HuH-7.5 (cell line): ENCODE measurements at regions not wholly inside any gene's neighbourhood (a gene's known extent, or its start where the extent isn't known, plus 50 kb on each side); places are given as distances from the start of the nearest gene placed in this dataset.
"Not testable (repeated sequence)": the region's sequence is repeated elsewhere in the genome, so short reads cannot be mapped to it uniquely, and the experiment has no call there.

Source experiments
- DNase-seq: peaks from one replicate; pipeline ENCODE4 v3.0.0; 2011; ENCODE audit warnings: low spot score

DNA sequence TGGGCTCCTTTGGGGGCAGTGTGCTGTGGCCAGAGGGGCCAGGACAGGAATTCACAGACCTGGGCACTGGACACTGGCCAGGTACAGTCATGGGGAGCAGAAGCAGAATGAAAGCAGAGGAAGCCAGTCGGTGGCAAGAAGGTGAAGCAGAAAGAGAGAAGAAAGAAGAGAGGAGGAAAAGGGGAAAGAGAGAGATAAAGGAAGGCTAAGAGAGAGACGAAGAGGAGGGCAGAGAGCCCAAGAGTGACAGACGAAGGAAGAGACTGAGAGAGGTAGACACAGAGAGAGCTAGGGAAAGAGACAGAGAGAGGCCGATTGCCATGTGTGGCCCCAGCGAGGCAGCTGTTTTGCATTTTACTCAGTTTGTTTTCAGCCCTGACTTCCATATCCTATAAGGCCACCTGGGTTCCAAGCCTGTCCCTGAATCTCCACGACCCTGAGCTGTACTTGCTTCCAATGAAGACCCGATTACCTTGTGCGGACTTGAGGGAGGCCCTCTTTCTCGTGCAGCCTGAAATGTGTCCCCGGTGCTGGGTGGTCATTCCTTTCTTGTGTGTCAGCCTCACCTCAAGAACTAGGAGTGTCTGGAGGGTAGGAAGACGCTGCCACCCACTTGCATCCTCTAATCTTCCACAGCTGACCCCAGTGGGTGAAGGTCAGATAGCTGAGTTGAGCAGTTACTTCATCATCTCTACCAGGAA, 73.9 kb downstream of the LSM3 start:
- no peak for DNase-seq

DNA sequence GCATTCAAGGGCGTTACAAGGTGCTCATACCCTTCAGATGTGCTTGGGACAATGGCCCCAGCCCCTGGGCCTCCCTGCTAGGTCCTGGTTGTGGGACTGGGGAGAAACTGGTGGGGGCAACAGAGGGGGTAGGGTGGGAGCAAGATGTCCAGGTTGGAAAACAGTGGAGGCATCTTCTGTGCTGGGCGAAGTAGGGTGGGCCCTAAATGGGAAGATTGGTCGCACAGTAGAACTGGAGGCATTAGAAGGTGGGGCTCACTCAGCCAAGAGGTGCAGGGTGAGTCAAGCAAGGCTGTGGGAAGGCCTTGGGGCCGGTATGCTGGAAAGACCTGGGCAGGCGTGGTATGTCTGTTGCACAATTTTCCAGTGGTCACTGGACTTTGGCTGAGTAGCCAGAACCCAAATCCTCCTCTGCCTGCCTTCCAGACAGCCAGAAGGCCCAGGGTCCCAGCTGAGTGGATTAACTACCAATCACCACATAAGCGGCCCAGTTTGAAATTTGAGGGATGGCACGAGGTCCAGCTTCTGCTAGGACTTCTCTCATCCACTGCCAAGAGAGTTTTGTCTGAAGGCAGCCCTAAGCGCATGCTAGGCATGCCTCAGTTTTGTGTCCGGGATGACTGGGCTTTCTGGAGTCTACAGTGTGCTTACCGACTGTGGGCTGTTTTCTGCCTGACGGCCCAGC, 74.5 kb downstream of the LSM3 start:
- DNase-seq = no peak

DNA sequence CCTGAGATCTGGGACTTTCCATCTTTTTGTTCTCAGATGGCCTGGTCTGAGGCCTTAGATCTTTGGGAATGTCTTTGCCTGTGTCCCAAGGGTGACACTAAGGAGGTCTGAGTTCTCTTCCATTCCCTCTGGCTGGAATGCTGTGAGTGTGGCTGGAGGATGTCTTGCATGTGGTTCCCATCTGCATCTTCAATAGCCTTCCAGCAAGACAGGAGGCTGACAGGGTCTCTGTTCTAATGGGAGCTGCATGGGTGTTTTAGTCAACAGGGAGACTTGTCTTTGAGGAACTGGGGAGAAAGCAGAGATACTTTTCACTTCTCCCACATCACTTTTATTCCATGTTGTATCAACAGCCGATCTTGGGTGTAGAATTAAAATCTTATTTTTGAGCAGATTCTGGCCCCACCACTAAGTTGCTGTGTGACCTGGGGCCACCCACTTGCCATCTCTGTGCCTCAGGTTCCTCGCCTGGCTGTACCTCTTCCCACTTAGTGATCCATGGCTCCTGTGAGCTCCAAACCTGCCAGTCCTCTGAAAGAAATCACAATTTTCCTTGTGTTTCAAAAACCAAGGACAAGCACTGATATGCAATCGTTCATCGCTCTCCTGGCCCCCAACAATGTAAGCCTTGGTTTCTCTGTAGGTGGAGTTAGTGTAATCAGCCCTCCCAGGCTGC, 75.2 kb downstream of the LSM3 start:
- DNase-seq = no peak

DNA sequence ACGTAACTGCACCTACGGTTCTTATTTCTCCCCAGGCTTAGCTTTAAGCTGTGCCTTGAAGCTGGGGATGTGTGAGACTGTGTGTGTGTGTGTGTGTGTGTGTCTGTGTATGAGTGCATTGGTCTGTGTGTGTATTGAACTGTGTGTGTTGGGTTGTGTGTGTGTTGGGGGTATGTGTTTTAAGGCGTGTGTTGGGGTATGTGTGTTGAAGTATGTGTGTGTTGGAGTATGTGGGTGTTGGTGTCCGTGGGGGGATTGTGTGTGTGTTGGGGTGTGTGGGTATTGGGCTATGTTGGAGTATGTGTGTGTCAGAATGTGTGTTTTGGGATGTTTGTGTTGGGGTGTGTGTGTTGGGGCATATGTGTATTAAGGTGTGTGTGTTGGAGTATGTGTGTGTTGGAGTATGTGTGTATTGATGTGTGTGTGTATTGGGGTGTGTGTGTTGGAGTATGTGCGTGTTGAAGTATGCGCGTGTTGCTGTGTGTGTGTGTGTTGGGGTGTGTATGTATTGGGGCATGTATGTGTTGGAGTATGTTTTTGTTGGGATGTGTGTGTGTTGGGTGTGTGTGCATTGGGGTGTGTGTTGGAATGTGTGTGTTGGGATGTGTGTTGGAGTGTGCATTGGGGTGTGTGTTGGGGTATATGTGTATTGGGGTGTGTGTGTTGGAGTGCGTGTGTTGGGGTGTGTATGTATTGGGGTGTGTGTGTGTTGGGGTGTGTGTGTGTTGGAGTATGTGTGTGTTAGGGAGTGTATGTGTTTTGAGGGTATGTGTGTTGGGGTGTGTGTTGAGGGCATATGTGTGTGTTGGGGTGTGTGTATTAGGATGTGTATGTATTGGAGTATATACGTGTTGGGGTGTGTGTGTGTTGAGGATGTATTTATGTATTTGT, 76.4 kb downstream of the LSM3 start:
- DNase-seq = no peak

DNA sequence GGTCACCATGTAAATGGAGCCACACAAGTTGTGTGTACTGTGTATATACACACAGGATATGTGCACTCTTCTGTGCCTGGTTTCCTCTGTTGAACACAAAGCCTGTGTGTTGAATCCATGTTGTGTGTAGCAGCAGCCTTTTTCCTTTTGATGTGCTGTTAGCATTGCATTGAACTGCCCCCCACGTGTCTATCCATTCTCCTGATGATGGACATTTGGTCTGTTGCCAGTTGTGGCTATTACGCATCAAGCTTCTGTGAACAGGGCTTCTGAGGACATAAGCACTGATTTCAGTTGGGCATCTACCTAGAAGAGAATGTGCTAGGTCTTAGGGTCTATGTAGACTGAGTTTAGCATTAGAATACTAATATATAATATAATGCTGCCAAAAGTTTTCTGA, 77.4 kb downstream of the LSM3 start:
- DNase-seq = no peak

DNA sequence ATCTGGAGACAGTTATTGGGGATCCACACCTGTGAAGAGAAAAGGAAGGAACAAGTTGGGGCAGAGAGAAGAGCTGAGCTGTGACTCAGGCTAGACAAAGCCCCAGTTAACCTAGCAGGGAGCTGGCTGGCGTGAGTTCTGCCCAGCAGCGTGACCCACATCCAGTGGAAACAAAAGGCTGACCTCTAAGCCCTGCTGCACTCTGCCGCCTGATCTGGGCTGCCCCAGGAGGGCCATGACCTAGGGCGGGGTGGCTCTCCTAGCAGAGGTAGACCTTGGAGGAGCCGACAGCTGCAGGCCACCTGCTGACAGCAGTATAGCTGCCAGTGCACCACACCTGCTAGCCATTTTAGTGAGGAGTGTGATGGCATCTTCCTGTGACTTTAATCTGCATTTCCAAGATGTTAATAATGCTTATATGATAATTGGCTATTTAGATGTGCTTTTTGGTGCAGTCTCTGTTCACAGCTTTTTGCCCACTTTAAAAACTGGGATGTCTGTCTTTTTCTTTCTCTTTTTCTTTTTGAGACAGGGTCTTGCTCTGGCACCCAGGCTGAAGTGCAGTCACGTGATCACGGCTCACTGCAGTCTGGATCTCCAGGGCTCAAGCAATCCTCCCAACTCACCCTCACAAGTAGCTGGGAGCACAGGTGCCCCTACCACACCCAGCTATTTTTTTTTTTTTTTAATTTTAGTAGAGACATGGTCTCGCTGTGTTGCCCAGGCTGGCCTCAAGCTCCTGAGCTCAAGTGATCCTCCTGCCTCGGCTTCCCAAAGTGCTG, 78.1 kb downstream of the LSM3 start:
- no peak for DNase-seq

DNA sequence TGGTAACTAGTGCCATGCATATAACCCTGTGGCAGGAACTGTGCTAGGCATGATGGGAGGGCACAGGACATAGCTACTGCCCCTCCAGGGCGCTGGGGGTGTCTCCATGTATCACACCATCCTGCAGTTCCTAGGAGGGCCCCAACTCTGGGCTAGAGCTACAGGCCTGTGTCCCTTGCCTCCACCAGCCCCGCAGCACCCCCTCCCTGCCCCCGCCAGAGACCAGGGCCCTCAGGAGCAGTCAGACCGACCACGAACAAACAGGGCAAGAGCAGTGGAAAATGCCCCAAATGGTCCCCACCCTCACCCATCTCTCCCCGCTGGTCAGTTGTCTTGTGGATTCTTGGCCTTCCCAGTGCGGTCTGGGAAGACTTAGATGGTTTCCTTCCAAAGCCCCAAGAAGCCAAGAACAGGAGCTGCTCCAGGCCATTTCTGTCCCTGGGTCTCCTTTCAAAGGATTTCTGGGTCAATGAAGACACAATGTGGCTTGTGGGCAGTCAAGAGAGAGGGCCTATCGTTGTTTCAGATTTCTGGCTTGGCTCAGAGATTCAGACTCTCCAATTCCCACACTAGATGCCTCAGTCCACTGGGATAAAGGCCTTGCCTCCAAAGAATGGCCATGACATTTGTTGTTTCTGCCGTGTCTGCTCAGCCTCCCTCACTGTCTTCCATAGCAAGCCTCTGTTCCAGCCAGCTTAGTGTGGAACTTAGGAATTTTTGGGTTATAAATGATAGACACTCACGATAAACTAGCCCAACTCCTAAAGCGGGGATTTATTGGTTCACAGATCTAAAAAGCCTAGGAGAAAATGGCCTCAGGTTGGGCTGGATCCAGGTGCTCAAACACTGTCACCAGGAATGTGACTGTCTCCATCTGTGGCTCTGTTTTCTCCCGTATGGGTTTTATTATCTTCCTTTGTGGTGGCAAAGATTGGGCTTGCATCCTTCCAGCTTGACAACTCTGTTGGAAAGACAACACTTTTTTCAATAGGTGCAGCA, 80.6 kb downstream of the LSM3 start:
- DNase-seq = no peak

DNA sequence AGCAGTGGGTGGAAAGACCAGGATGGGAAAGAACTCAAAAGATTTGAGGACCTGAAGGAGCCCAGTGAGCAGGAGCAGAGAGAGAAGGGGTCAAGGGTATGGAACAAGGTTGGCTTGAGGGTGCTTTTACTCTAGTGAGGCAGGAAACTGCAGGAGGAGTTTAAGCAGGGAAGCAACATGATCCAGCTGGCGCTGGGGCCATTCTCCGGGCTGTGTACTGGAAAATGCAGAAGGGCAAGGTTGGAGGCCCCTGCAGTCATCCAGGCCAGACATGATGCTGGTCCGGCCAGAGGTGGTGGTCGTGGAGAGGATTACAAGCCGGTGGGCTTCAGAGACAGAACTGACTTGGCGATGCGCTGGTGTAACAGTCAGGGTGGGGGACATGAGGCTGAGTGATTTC, 81.8 kb downstream of the LSM3 start:
- no peak for DNase-seq

DNA sequence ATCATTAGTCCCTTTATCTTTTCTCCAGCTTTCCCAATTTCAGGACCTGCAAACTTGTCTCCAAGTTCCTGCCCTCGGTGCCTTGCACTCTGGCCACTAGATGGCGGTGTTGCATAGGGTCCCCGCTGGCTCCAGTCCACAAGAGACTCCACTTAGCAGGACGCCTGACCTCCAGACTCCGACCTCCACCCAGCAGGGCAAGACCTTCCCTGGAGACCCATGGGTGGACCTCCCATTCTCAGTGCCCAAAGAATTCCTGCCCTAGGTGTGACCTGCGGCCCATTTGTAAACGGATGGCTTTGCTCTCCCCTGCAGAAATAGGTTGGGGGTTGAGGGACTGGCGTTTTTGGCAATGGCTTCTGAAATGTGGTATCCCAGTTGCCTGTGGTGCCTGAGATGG, 82.6 kb downstream of the LSM3 start:
- peak; percentile 94 for DNase-seq

DNA sequence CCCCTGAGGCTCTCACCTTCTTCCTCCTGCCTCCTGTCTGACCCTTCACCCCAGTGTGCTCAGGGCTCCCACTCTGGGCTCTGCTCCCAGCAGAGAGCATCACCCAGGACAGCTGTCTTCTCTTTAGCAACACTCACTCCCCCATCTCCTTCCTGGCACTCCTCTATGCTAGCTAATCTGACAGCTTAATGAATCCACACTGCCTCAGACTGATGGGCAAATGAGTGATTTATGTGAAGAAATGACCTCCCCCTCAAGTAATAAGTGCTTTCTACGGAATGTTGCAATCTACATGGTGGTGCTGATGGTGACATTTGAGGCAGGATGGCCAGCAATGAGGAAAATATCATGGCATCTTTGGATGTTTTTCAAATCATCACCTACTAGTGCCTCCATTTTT, 83.6 kb downstream of the LSM3 start:
- DNase-seq = no peak

DNA sequence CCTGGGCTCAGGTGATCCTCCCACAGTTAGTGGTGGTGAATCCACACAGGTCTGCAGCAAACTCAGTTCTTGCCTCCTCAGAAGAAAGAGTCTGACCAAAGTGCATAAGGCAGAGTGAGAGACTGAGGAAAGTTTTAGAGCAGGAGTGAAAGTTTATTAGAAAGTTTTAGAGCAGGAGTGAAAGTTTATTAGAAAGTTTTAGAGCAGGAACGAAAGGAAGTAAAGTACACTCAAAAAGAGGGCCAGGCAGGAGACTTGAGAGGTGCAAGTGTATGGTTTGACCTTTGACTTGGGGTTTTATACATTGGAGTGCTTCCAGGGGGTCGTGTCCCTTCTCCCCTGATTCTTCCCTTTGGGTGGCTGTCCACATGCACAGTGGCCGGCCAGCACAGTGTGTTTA, 84.2 kb downstream of the LSM3 start:
- no peak for DNase-seq

DNA sequence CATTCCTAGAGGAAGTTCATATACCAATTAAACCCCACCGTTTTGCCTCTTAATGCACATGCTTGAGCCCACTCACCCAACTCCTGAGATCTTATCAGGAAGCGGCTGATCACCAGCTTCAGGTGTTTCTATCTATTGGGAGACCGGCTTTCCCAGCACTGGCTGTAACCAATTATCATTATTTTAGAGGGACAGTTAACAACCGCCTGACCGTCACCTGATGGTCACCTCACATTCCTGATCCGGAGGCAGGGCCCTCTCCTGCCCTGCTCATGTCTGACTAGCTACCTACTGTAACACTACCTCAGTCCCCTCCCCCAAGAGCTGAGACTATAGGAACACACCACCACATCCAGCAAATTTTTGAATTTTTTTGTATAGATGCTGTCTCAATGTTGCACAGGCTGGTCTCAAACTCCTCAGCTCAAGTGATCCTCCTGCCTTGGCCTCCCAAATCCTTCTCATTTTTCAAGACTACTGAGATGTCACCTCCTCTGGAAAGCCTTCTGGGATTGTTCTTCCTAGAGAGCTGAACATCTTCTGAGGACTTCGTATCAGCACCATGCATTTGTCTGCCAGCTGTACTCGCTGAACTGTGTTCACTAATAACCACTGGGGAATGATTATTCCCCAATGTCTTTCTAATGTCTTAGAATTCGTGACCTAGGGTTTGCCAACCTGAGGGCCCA, 84.8 kb downstream of the LSM3 start:
- no peak for DNase-seq

DNA sequence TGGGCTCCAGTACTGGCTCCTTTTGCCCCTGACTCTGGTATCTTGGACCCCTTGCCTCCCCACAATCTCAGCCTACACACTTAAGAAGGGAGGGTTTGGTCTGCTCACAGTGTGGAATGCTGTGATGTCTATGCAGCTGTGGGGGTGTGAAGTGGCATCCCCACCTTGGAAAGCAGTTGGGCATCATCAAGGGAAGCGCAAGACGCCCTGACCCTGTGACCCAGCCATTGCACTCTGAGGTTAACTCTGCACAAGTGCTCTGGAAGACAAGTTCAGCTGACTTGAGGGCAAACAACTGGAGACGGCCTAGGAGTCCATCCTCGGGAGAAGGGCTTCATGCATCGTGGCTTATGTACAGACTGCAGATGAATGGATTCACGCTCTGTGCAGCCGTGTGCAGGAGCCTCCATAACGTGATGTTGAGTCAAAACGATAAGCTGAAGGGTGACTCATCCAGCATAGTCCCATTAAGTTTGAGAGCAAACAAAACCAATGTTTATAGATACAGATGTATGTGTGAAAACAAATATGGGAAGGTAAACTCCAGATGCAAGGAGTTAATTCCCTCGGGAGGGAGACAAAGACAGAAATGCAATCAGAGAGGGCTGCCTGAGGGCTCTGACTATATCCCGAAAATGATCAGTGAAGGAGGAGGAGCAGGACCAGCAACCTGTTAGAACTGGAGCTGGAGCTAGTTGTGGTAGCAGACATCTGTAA, 86.8 kb downstream of the LSM3 start:
- no peak for DNase-seq

DNA sequence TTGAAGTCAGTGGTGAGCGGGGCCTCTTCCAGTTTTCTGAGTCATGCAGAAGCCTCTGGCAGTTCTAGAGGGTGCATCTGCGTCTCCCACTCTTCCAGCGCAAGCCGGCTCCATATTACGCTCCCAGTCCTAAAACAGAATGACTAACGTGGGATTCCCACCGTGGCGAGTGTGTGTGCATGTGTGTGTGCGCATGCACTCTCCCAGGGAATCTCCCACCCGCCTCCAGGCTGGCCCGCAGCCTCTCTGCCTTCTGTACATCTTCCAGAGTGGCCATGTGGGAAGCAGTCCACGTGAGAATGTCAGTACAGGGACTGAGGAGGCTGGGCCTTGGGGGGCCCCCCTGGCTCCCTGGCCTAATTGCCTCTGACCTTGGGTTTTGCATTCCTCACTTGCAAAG, 87.7 kb downstream of the LSM3 start:
- DNase-seq = no peak

DNA sequence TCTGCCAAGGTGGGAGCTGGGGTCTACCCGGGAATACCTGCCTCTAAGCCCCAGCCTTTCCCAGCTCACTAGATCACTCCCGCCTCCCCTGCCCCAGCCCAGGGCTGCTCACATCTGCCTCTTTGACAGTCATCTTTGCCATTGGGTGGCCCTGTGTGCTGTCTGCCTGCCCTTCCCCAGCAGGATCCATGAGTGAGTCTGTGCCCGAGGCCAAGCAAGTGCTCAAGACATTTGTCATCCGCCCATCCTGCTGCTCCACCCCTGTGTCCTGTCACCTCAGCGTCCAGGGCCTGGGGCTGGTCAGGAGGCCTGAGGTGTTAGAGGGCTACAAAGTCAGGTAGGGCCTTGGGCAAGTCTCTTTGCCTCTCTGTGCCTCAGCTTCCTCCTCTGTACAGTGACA, 89.4 kb downstream of the LSM3 start:
- peak; percentile 13 for DNase-seq

DNA sequence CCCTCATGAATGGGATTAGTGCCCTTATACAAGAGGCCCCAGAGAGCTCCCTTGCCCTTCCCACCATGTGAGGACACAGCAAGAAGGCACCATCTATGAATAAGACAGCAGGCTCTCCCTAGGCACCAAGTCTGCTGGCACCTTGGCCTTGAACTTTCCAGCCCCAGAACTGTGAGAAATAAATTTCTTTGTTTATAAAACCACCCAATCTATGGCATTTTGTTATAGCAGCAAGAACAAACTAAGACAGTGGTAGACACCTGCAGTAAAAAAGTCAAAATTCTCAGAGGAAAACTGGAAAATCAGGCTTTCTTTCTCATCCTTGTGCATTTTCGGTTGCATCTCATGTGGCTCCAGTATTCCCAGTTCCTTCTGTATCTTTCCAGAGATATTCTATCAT, 90.3 kb downstream of the LSM3 start:
- DNase-seq = no peak

DNA sequence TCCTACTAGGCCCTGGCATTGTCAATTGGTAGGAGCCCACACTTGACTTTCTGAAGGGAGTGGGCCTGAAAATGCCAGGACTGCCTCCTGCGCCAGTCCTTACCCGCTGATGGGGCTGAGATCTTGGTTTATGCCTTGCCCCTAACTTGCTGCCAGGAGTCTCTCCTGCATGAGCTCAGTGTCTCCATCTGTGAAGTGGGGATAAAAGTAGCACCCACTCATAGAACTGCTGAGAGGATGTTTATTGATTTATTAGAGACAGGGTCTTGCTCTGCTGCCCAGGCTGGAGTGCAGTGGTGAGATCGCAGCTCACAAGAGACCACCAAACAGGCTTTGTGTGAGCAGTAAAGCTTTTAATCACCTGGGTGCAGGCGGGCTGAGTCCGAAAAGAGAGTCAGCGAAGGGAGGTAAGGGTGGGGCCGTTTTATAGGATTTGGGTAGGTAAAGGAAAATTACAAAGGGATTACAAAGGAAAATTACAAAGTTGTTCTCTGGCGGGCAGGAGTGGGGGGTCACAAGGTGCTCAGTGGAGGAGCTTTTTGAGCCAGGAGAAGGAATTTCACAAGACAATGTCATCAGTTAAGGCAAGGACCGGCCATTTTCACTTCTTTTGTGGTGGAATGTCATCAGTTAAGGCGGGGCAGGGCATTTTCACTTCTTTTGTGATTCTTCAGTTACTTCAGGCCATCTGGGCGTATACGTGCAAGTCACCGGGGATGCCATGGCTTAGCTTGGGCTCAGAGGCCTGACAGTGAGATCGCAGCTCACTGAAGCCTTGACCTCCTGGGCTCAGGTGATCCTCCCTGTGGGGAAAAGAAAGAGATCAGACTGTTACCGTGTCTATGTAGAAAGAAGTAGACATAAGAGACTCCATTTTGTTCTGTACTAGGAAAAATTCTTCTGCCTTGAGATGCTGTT, 93.7 kb downstream of the LSM3 start:
- not testable (repeated sequence) for DNase-seq

DNA sequence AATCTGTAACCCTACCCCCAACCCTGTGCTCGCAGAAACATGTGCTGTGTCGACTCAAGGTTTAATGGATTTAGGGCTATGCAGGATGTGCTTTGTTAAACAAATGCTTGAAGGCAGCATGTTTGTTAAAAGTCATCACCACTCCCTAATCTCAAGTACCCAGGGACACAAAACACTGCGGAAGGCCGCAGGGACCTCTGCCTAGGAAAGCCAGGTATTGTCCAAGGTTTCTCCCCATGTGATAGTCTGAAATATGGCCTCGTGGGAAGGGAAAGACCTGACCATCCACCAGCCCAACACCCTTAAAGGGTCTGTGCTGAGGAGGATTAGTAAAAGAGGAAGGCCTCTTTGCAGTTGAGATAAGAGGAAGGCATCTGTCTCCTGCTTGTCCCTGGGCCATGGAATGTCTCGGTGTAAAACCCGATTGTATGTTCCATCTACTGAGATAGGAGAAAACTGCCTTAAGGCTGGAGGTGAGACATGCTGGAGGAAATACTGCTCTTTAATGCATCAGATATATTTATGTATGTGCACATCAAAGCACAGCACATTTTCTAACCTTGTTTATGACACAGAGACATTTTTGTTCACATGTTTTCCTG, 94.4 kb downstream of the LSM3 start:
- not testable (repeated sequence) for DNase-seq
